NCI-H345 treated with DMSO at 0.1 percent for 48 hours (cell line): ENCODE measurements at regions not wholly inside any gene's neighbourhood (a gene's known extent, or its start where the extent isn't known, plus 50 kb on each side); places are given as distances from the start of the nearest gene placed in this dataset.
"Not testable (repeated sequence)": the region's sequence is repeated elsewhere in the genome, so short reads cannot be mapped to it uniquely, and the experiment has no call there.

ENCODE experiments used
- DNase-seq: peaks from one replicate; lab custom pipeline; 2025; ENCODE audit not compliant: unreplicated experiment; lab: John Stamatoyannopoulos, UW

- DNase-seq, result no peak
These were observed 416.6 kb upstream of the CLINT1 start for GRCh38 chr5:158275511-158275910.

GRCh38 chr5:158273035-158273434, 414.1 kb upstream of the CLINT1 start:
- DNase-seq, result no peak

GRCh38 chr5:158272409-158272808, 413.5 kb upstream of the CLINT1 start:
- no peak for DNase-seq

- no peak for DNase-seq
These were observed 412.1 kb upstream of the CLINT1 start for GRCh38 chr5:158270996-158271554.

- no peak for DNase-seq
These were observed 409.3 kb upstream of the CLINT1 start for GRCh38 chr5:158268286-158268685.

GRCh38 chr5:158267228-158267627, 408.3 kb upstream of the CLINT1 start:
- no peak for DNase-seq

GRCh38 chr5:158265931-158266700, 407.2 kb upstream of the CLINT1 start:
- DNase-seq, result no peak

- no peak for DNase-seq
These were observed 406.4 kb upstream of the CLINT1 start for GRCh38 chr5:158265346-158265745.

- no peak for DNase-seq
These were observed 405.3 kb upstream of the CLINT1 start for GRCh38 chr5:158264264-158264663.

GRCh38 chr5:158261674-158262367, 402.9 kb upstream of the CLINT1 start:
- DNase-seq, result no peak

- no peak for DNase-seq
These were observed 397.2 kb upstream of the CLINT1 start for GRCh38 chr5:158256096-158256495.

GRCh38 chr5:158255609-158256008, 396.7 kb upstream of the CLINT1 start:
- no peak for DNase-seq

GRCh38 chr5:158246661-158247060, 387.7 kb upstream of the CLINT1 start:
- no peak for DNase-seq

- no peak for DNase-seq
These were observed 386.6 kb upstream of the CLINT1 start for GRCh38 chr5:158245513-158245912.

- DNase-seq, result no peak
These were observed 385.9 kb upstream of the CLINT1 start for GRCh38 chr5:158244882-158245281.

- no peak for DNase-seq
These were observed 377.8 kb upstream of the CLINT1 start for GRCh38 chr5:158236511-158237335.

GRCh38 chr5:158235159-158235547, 376.2 kb upstream of the CLINT1 start:
- no peak for DNase-seq

- DNase-seq, result no peak
These were observed 375.6 kb upstream of the CLINT1 start for GRCh38 chr5:158234323-158235158.

GRCh38 chr5:158233735-158234322, 374.9 kb upstream of the CLINT1 start:
- no peak for DNase-seq

- not testable (repeated sequence) for DNase-seq
These were observed 368.4 kb upstream of the CLINT1 start for GRCh38 chr5:158227314-158227713.
